PC-9 (cell line): ENCODE measurements at regions not wholly inside any gene's neighbourhood (a gene's known extent, or its start where the extent isn't known, plus 50 kb on each side); places are given as distances from the start of the nearest gene placed in this dataset.

Experiments used
- EZH2 ChIP-seq: fragments of 200-600 bp; sonication (generic); IDR thresholded peaks from 2 replicates; pipeline ENCODE4 v1.8.0; 2017; ENCODE audit warnings: antibody characterized with exemption, low read depth
- TF ChIP-seq, protein P1 (sequence below): fragments of 200-600 bp; sonication (generic); conservative IDR thresholded peaks from 2 replicates; pipeline ENCODE4 v1.6.1; 2017; ENCODE audit warnings: mixed run types, antibody characterized with exemption, mild to moderate bottlenecking, moderate library complexity

DNA sequence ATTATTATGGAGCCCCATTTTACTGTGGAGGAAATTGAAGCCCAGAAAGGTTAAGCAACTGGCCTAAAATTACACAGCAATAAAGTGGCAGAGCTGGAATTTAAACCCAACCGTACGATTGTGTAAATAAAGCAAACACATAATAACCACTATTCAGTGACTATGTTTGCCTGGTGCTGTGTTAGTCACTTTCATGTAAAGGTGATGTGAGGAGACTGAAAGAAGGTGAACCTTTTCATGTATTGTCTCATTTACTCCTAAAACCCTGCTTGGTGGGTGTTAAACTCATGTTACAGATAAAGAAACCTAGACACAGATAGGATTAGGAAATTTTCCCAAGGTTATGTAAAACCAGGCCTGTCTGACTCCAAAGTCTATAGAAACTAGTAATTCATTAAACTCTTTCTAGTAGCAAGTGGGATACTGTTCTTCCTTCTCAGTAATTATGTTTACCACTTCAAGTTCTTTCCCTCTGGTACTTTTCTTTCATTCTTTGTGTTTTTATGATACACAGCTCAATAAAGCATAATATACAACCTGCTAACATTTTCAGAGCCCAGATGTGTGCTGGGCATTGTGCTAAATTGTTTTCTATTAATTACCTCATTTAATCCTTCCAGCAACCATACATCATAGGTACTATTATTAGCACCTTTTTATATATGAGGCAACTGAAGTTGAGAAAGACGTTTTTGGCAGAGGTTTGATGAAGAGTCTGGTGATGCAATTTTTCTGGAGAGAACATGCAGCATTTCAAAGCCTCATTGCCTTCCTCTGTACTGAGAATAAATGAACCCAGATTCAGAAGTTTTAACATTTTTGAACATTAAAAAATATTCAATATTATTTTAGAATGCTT is 202.7 kb downstream of the SPRY1 start:
- TF ChIP-seq, protein P1, sequence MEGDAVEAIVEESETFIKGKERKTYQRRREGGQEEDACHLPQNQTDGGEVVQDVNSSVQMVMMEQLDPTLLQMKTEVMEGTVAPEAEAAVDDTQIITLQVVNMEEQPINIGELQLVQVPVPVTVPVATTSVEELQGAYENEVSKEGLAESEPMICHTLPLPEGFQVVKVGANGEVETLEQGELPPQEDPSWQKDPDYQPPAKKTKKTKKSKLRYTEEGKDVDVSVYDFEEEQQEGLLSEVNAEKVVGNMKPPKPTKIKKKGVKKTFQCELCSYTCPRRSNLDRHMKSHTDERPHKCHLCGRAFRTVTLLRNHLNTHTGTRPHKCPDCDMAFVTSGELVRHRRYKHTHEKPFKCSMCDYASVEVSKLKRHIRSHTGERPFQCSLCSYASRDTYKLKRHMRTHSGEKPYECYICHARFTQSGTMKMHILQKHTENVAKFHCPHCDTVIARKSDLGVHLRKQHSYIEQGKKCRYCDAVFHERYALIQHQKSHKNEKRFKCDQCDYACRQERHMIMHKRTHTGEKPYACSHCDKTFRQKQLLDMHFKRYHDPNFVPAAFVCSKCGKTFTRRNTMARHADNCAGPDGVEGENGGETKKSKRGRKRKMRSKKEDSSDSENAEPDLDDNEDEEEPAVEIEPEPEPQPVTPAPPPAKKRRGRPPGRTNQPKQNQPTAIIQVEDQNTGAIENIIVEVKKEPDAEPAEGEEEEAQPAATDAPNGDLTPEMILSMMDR, result no peak
- no peak for TF ChIP-seq EZH2
